ENCODE measurements at regions not wholly inside any gene's neighbourhood (a gene's known extent, or its start where the extent isn't known, plus 50 kb on each side); places are given as distances from the start of the nearest gene placed in this dataset.

GRCh38 chr13:89673789-89674311, 1673.6 kb upstream of the MIR17HG start:
- no peak for DNase-seq

DNA sequence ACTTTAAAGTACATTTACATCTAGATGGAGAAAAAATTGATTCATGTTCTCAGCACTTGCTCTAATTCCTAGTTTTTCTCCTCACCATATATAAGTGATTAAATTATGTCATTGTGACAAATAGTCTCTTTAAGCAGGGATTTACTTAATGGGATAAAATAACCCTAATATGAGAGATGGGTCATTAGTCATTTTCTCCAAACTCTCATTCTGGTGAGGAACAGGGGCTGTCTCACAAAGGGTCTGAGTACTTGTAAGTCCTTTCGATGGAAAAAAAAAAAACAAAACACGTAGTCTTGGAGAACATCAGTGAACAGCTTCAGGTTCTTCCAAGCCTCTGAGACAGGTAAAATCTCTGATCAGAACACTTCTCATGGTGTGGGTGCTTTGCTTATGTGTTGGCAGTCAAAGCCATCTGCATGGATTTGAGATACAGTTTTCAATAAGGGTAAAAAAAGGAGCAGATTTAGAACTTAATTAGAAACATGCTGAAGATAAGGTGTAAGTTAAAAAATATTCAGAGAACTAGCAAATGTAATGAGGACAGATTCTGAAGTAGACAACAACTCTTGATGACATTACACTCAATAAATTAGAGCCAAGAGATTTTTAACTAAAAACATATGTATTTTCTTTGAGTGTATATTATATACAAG, 1668.9 kb upstream of the MIR17HG start:
- DNase-seq: no peak

GRCh38 chr13:89684896-89685295, 1662.6 kb upstream of the MIR17HG start:
- no peak for DNase-seq

DNA sequence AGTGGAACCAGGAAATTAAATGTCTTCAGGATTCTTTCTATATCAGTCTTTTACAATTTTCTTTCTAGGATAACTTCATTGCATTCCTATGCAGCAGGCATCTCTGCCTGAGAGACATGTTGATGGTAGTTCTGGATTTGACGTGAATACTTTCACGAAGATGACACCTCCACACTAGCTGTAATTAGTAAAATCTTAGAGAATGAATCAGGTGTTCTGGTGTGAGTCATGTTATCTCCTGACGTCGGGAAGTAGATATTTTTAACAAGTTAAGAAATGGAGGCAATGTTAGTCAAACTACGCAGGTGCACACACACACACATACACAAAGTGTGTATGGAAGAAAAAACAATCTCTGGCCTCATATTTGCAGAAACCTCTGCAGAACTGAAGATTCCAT, 1661.3 kb upstream of the MIR17HG start:
- DNase-seq: no peak

DNA sequence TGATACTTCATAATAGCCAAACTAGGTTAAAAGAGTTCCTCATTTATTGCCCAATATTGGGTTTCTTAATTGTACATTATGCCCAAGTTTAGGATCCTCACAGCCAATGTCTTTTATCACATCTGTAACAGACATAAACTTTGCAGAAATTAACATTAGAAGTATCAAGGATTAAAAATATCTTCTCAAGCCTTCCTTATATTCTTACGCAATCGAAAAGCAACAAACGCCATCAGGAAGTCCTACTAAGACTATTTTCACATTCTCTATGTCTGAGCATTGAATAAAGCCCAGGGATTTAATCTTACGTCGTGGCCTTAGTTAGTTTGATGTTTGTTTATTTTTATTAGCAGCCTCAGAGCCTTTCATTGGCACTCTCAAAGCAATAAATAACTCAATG, 1660.4 kb upstream of the MIR17HG start:
- no peak for DNase-seq

GRCh38 chr13:89688918-89689317, 1658.6 kb upstream of the MIR17HG start:
- no peak for DNase-seq

GRCh38 chr13:89694451-89694850, 1653.0 kb upstream of the MIR17HG start:
- no peak for DNase-seq

- DNase-seq: peak; percentile 35
These were observed 1651.9 kb upstream of the MIR17HG start for GRCh38 chr13:89695343-89696257.

GRCh38 chr13:89701913-89702312, 1645.6 kb upstream of the MIR17HG start:
- no peak for DNase-seq

DNA sequence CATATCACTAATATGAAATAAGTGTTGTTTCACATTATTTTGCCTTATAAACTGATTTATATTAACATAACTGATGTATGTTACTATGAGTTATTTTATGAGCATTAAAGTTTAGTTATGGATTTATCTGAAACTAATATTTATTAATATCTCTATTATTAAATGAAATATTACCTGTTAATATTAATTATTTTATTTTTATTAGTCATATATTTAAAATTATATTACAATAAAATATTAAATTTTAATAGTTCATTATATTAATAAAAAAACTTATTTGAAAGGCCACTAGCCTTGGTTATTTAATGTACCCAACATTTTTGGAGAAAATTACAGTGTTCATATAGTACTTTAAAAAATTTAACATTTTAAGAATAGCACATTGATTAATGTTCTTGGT, 1643.4 kb upstream of the MIR17HG start:
- DNase-seq: no peak

- DNase-seq: no peak
These were observed 1639.5 kb upstream of the MIR17HG start for GRCh38 chr13:89708013-89708412.

DNA sequence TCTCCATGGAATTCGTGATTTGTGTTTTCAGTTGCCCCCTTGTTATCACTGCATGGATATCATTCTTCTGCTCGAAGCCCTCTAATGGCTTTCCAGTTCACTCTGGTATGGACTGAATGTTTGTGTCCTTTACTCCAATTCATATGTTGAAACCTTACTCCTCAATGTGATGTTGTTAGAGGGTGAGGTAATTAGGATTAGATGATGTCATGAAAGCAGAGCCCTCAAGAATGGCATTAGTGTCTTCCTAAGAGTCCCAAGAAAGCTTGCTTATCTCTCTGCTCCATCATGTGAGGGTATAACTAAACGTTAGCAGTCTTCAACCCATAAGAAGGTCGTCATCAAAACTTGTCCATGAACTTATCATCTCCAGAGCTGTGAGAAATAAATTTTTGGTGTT, 1626.3 kb upstream of the MIR17HG start:
- no peak for DNase-seq

- no peak for DNase-seq
These were observed 1620.6 kb upstream of the MIR17HG start for GRCh38 chr13:89726690-89727435.

DNA sequence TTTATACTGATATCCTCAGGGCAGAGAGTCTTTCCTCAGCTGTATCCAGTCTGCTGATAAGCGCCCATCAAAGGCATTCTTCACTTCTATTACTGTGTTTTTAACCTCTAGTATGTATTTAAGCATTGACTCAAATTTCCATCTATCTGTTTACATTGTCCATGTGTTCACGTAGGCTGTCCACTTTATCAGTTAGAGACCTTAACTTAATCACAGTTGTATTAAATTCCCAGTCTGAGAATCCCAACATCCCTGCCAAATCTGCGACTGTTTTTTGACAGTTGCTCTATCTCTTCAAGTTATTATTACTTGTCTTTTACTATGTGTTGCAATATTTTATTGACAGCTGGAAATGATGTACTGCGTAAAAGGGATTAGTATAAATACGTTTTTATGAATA, 1613.7 kb upstream of the MIR17HG start:
- no peak for DNase-seq

DNA sequence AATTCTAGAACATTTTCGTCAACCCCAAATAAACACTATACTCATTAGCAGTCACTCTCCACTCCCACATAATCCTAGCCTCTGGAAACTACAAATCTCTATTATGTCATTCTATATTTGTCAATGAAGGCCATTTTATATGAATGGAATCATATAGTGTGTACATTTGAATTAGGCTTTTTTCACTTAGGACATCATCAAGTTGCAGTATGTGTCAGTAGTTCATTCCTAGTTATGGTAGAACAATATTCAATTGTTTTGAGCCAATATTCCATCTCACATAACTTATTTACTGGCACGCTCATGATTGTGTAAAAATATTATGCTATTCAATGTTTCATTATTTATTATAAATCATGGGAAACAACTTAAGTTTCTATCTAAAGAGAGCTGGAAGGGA, 1610.4 kb upstream of the MIR17HG start:
- no peak for DNase-seq

GRCh38 chr13:89738072-89738471, 1609.4 kb upstream of the MIR17HG start:
- no peak for DNase-seq

GRCh38 chr13:89740994-89741685, 1606.3 kb upstream of the MIR17HG start:
- no peak for DNase-seq

DNA sequence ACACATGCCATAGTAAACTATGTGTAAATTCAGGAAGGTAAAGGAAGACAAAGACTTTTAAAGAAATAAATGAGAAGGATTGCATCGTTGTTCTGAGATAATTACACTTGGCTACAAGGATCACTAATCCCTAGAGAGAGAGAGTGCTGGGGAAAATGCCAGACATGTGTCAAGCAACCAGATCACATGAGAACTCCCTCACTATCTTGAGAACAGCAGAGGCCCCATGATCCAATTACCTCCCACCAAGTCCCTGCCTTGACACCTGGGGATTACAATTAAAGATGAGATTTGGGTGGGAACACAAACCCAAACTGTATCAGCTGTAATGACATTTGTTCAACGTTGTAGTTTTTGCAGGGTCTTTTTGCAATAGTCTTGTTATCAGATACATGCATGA, 1600.9 kb upstream of the MIR17HG start:
- no peak for DNase-seq

DNA sequence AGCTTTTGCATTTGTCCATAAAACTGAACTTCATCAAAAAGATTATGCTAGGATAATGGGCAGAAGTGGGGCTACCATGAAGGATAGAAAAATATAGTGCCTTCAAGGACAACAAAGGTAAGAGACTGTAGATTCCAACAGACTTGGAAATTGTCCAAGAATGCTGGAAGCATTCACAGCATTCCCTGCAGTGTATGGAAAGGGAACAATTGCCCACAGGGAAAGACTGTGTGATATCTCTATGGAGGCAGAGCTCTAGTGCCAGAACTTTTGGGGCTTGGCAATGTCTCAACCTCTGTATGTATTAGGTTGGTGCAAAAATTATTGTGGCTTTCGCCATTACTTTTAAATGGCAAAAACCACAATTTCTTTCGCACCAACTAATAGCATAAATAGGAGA, 1598.8 kb upstream of the MIR17HG start:
- no peak for DNase-seq

DNA sequence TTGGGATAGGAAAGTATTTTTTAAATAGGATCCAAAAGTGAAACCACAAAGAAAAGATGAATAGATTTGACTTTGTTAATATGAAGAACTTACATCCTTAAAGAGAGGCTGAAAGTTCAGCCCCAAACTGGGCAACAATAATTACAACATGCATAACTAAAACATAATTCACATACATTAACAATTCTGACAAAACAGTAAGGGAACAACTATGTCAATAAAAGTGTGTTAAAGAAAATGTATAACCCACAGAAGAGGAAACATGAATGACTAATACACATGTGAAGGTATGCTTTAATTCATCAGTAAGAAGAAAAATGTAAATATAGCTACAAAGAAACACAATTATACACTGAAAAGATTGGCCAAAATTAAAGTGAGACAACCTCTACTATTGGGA, 1597.6 kb upstream of the MIR17HG start:
- DNase-seq: no peak

DNA sequence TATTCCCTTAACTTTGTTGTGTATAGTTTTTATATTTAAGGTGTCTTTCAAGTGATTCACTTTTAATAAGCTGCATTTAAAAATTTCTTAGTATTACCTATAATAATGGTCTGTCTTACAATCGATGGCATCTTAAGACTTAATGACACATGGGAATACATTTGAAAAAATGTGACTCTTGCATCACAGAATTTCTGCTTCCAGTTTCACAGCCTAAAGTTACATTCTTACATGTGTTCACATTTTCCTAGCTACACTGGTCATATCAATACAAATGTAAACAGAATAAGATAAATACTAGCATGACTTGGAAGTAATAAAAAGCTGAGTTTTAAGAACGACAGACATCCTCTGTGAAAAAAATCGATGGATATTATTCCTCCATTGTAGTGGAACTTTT, 1597.1 kb upstream of the MIR17HG start:
- no peak for DNase-seq

GRCh38 chr13:89751432-89751930, 1596.0 kb upstream of the MIR17HG start:
- DNase-seq: no peak

- DNase-seq: no peak
These were observed 1595.1 kb upstream of the MIR17HG start for GRCh38 chr13:89752394-89752793.

Data from activated CD4-positive, alpha-beta T cell treated with anti-CD3 and anti-CD28 coated beads for 48 hours (primary cell).